ENCODE measurements at regions not wholly inside any gene's neighbourhood (a gene's known extent, or its start where the extent isn't known, plus 50 kb on each side); places are given as distances from the start of the nearest gene placed in this dataset.

GRCh38 chr3:178217479-178217878 lies 318.8 kb upstream of the KCNMB2 start (continued):
- no peak for TF ChIP-seq KDM5A (IDR thresholded peaks at IDR 0.05; ENCODE audit: low read length)
- TF ChIP-seq SIRT6 (IDR thresholded peaks at IDR 0.05; ENCODE audit: low read length) = no peak
- TF ChIP-seq CTBP2 (IDR thresholded peaks at IDR 0.05; ENCODE audit: borderline replicate concordance, insufficient read depth, insufficient read length, low read length) = no peak
- TF ChIP-seq TBP (IDR thresholded peaks at IDR 0.05; ENCODE audit: low read depth, low read length) = no peak
- TF ChIP-seq FOSL1 (IDR thresholded peaks at IDR 0.05; ENCODE audit: insufficient read depth, low read depth, low read length) = no peak
- no peak for TF ChIP-seq ZNF274 (IDR thresholded peaks at IDR 0.05; ENCODE audit: borderline replicate concordance, extremely low read depth, low read length)
- no peak for TF ChIP-seq GABPA (IDR thresholded peaks at IDR 0.05; ENCODE audit: borderline replicate concordance, insufficient read depth, low read length)
- no peak for TF ChIP-seq CEBPB (IDR thresholded peaks at IDR 0.05; ENCODE audit: low read depth, low read length)
- TF ChIP-seq CBX5 (IDR thresholded peaks at IDR 0.05; ENCODE audit: low read depth, low read length) = no peak
- TF ChIP-seq TEAD4 (IDR thresholded peaks at IDR 0.05; ENCODE audit: low read depth, low read length) = no peak
- TF ChIP-seq JUND (IDR thresholded peaks at IDR 0.05; ENCODE audit: low read length) = no peak
- TF ChIP-seq SIN3A (conservative IDR thresholded peaks at IDR 0.05 in 1 of 2, IDR thresholded peaks at IDR 0.05 in 1 of 2; ENCODE audit: low read depth in 1 of 2, low read length in 2 of 2) = no peak
- TF ChIP-seq BCL11A (IDR thresholded peaks at IDR 0.05; ENCODE audit: low read depth in 2 of 2, low read length in 2 of 2) = no peak
- no peak for TF ChIP-seq USF2 (IDR thresholded peaks at IDR 0.05; ENCODE audit: low read length)
- no peak for TF ChIP-seq POLR2A (IDR thresholded peaks at IDR 0.05; ENCODE audit: control extremely low read depth in 1 of 2, low read depth in 2 of 2, low read length in 2 of 2)
- no peak for TF ChIP-seq ASH2L (IDR thresholded peaks at IDR 0.05; ENCODE audit: low read length)
- no peak for TF ChIP-seq BACH1 (IDR thresholded peaks at IDR 0.05; ENCODE audit: low read length)
